ENCODE measurements at regions not wholly inside any gene's neighbourhood (a gene's known extent, or its start where the extent isn't known, plus 50 kb on each side); places are given as distances from the start of the nearest gene placed in this dataset.
A peak's percentile ranks its signal among the peaks of the same experiment; 100 is the strongest.

DNA sequence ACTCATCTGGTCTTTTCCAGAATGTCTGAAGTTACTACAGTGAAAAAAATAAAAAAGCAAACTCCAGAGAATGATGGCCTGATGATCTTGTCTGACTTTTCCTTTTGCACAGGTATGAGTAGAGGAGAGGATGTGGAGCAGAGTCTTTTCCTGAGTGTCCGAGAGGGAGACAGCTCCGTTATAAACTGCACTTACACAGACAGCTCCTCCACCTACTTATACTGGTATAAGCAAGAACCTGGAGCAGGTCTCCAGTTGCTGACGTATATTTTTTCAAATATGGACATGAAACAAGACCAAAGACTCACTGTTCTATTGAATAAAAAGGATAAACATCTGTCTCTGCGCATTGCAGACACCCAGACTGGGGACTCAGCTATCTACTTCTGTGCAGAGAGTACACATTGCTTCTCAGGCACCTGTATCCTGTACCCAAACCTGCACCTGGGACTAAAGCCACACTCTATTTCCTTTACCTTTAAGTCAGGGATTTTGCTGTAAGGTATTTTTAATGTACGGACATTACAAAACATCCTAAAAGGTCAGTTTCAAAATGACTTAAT lies 75.8 kb upstream of the OR4E1 start:
- in situ Hi-C loops (cut with MboI; ENCODE audit: low pct_unique_long_range_greater_than_20kb, low sequenced_read_pairs) = no loop called here
- no peak for DNase-seq

DNA sequence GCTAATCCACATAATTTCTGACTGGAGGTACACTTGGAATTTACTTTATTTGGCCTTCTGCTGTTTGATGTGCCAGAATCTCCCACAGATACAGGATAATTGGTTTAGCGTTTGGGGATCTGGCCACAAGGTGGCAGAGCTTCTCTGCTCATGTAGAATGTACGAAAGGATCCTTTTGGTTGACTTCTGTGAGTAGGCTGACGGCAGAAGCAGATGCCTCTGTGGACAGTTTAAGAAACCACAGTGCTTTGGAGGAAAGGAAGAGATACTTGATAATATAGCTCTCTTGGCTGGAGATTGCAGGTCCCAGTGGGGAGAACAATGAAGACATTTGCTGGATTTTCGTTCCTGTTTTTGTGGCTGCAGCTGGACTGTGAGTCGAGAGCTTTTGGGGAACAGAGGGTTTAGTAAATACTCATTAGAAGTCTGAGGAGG lies 75.3 kb upstream of the OR4E1 start:
- DNase-seq = peak; percentile 54
- in situ Hi-C loops (cut with MboI; ENCODE audit: low pct_unique_long_range_greater_than_20kb, low sequenced_read_pairs) = no loop called here

DNA sequence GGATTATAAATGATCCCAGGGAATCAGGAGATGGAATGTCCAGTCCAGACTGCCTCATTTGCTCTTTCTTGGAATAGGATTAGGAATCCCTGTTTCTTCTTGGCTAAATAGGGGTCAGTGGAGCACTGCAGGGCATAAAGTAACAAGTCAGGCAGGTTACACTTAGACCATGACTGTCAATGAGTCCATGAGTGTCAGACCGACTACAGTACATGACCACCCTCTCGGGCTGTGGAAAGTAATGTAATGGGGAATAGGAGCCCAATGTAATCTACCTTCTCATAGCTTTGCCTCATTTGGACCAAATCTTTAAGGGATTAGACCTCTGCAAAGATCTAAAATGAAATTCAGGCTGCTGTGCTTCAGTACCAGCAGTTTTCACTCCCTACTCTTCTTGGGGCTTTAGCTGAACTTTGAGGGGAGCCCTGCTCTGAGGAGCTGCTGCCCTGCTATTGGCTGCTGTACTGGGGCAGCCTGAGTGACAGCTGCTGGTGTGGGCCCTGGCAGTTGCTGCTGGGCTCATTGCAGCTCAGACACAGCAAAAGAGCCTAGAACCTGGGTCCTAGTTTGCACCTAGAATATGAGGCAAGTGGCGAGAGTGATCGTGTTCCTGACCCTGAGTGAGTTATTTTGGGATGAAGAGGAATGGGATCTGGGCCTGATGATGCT lies 62.2 kb upstream of the OR4E1 start:
- no peak for DNase-seq
- in situ Hi-C loops (cut with MboI; ENCODE audit: low pct_unique_long_range_greater_than_20kb, low sequenced_read_pairs) = no loop called here

DNA sequence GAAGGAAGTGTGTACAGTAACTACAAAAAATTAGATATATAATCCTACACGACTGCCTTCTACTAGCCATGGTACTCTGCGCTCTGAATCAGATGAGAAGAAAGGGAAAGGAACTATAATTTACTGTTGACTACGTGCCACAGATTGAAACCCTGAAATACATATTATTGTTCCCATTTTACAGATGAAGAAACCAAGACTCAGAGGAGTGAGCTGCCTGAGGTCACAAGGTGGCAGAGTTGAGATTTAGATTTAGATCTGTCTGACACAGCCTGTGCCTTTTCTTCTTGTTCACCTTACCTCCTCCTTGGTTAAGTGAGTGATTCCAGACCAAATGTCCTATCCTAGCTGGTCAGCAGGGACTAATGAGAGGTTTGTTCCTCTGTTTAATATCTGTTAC lies 61.6 kb upstream of the OR4E1 start:
- in situ Hi-C loops (cut with MboI; ENCODE audit: low pct_unique_long_range_greater_than_20kb, low sequenced_read_pairs) = no loop called here
- DNase-seq = no peak

DNA sequence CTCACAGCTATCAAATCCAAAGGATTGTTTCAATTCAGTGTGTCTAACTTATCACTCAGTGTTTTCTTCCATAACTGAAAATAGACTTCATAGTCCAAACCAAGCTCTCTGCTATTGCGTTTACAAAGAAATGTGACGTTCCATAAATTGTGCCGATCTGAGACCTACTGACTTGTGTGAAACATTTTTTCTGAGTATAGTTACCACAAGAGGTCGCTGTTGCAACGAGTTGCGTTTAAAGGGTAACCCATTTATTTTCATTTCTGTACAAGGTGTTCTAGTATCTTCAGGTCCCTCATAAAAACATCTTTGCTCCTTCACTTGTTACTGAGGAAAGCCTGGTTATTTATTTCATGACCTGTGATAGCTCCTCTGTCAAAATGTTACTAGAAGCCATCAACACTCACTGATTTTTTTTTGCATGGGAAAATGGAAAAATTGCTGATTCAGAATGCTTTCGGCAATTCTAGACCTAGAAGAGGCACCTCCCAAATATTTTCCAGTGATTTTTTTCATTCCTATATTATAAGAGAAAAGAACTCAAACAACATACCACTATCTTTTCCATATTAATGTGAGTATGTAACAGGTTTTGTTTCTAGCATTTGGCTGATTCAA lies 60.9 kb upstream of the OR4E1 start:
- DNase-seq = peak; percentile 54
- in situ Hi-C loops (cut with MboI; ENCODE audit: low pct_unique_long_range_greater_than_20kb, low sequenced_read_pairs) = no loop called here

DNA sequence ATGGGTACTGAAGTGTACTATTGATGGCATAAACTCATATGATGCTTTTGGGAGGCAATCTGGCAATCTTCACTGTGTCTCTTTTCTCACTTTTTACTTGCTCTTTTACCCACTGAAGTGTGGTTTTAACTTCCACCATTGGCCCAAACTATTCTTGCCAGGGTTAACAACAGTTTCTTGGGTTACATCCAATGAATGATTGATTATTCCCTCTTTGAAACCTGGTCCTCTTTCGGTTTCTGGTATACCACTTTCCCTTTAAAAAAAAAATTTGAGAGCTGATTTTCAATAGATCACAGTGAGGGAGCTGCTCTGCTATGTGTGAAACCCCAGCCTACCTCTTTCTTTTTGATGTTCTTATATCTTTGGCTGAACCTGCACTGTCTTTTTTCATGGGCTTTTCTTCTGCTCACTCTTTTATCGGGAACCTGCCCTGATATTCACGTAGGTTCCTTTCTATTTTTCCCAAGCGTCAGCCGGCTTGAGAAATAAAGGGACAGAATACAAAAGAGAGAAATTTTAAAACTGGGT lies 56.1 kb upstream of the OR4E1 start:
- in situ Hi-C loops (cut with MboI; ENCODE audit: low pct_unique_long_range_greater_than_20kb, low sequenced_read_pairs) = no loop called here
- DNase-seq = no peak

DNA sequence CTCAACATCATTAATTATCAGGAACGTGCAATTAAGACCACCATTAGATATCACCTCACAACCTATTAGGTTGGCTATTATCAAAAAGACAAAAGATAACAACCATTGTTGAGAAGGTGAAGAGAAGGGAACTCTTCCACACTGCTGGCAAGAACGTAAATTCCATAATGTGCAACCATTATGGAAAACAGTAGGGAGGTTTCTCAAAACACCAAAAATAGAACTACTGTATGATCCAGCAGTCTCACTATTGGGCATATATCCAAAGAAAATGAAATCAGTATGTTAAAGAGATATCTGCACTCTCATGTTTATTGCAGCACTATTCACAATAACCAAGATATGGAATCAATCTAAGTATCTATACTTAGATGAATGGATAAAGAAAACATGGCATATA lies 51.6 kb upstream of the OR4E1 start:
- DNase-seq = no peak
- in situ Hi-C loops (cut with MboI; ENCODE audit: low pct_unique_long_range_greater_than_20kb, low sequenced_read_pairs) = no loop called here

DNA sequence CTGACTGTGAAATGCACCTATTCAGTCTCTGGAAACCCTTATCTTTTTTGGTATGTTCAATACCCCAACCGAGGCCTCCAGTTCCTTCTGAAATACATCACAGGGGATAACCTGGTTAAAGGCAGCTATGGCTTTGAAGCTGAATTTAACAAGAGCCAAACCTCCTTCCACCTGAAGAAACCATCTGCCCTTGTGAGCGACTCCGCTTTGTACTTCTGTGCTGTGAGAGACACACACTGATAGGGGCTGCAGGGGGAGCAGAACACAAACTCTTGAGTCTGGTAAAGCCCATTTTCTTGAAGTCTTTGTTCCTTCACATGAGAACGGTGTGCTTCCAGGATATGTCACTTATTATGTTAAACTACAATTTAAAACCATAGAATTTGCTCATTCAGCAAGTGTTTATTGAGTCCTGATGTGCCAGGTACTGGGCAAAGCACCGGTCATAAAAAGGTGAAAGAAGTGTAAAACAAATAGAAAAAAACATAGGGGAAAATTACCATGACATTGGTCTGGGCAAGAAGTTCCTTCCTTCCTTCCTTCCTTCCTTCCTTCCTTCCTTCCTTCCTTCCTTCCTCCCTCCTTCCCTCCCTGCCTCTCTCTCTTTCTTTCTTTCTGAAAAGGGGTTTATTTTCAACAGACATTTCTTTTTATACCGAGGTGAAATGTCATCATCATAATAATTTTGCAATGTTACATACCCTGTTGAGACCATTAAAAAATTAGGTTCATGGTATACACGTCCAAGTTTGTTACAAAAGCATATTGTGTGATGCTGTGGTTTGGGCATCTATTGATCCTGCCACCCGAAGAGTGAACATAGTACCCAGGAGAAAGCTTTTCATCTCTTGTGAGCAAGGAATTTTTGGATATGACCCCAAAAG lies 50.7 kb upstream of the OR4E1 start:
- in situ Hi-C loops (cut with MboI; ENCODE audit: low pct_unique_long_range_greater_than_20kb, low sequenced_read_pairs) = no loop called here
- no peak for DNase-seq

DNA sequence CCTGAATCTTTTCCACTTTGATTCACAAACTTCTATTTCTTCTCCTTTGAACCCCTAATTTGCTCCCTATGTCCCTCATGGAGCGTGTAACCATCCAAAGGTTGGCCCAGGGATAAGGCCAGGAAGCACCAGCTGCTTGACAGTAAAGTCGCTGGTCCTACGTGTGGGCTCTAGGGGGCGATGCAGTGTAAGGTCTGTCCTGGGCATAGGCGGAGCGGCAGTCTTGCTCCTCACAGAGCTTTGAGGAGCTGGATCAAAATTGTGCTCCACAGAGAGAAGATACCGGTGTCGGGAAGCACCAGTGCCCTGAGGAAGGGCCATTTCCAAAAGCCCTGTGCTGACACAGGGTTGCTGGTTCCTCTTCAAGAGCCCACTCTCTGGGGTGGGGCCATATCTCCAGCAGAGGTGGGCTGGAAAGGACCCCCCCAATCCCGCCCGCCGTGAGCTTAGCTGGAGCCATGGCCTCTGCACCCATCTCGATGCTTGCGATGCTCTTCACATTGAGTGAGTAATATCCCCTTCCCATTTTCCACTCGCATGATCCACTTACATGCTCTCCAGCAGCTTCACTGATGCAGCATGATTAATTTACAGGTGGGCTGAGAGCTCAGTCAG lies 49.9 kb upstream of the OR4E1 start:
- DNase-seq = peak; percentile 26
- in situ Hi-C loops (cut with MboI; ENCODE audit: low pct_unique_long_range_greater_than_20kb, low sequenced_read_pairs) = no loop called here

Data from KBM-7 (cell line).